SKM-1 treated with dmso at 0.1 percent for 144 hours (cell line): ENCODE measurements at regions not wholly inside any gene's neighbourhood (a gene's known extent, or its start where the extent isn't known, plus 50 kb on each side); places are given as distances from the start of the nearest gene placed in this dataset.

Experiments used
- DNase-seq: peaks from one replicate; lab custom pipeline; 2025; ENCODE audit not compliant: unreplicated experiment; lab: John Stamatoyannopoulos, UW

DNA sequence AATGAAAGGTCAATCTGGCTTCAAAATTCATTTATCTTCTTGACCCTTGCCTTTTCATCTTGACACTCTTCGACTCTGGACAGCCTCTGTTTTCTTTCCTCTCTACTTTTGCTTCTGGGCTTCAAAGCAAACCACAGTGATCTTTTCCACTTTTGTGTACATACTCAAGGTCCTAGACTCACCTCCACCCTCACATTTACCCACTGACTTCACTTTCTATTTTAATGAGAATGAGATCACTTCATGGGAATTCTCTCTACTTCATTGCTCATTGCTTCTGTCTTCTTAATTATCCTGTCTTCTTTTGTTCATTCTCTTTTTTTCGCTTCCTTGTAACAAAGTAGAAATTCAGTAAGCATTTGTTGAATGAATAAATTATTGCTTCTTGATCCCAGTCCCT is 330.1 kb upstream of the HAND2 start:
- DNase-seq: no peak

DNA sequence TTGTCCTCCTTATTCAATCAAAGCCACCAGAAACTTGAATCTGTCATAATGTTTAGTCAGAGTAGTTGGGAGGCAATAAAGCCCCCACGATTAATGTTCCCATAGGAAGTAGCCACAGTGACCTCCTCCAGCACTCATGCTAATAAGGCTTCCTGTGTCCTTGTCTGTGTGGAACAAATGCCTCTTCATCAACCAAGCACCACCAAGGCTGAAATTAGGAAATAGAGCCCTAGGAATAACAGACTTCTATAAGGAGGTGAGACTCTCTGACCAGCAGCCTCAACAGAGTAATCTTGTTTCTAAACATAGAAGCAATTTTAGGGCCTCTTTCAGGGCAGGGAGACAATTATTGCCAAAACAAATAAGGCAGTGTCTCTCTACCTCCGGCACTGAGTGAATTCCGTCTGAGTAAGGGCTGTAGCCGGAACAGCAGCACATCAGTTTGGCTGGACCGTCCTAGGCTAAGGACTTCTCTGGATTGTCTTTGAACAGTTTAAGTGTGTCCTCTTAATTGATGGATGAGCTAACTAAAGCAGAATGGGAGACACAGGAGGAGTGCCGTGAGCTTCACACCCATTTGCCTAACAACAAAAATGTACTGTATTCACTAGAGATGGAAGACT is 329.2 kb upstream of the HAND2 start:
- DNase-seq: no peak

GRCh38 chr4:173858471-173858870 is 328.4 kb upstream of the HAND2 start:
- no peak for DNase-seq

DNA sequence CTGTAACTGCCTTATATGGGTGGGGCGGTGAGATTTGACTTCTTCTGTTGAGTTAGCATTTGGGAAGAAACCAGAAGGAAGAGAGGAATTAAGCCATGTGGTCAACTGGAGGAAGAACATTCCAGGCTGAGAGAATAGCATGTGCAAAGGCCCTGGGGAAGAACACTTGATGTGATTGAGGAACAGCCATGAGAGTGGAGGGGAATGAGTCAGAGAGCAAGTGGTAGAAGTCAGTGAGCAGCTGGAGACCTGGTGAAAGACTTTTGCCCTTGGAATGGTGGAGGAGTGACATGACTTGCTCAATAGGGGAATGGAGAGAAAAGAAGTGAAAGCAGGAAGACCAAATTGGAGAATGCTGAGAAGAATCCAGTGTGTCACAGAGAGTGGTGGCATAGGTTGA is 327.8 kb upstream of the HAND2 start:
- no peak for DNase-seq

DNA sequence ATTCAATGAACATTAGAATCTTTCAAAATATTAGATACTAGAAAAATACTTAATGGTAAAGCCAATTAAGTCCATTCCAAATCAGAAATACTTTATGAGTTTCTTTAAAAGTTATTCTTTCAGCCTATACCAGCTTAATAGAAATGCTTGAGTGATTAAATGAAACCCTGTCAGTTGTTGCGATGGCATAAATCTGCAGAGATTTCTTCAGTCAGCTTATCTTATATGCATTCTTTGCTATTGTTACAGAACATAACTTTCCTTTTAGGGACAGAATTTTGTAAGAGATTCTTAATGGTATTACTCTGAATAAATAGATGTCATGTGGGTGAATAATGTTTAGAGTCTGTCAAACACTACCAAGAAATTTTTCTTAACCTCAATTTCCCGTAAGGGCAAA is 325.0 kb upstream of the HAND2 start:
- no peak for DNase-seq

DNA sequence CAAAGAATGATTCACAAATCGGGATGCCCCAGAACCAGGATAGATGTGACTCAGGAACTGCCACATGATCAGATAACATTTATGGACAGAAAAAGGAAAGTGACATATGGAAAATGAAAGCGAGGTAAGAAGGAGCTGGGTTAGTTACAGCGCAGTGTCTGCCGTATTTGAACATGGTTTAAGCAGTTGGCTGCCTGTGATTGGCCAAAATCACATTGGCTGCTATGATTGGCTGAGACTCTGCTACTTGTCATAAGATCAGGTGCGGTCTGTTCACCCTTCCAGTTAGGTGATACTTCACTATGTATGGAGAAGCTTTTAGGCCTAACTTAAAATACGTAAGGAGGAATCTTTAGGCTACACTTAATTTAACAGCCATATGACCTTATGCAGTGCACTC is 322.7 kb upstream of the HAND2 start:
- DNase-seq: no peak

DNA sequence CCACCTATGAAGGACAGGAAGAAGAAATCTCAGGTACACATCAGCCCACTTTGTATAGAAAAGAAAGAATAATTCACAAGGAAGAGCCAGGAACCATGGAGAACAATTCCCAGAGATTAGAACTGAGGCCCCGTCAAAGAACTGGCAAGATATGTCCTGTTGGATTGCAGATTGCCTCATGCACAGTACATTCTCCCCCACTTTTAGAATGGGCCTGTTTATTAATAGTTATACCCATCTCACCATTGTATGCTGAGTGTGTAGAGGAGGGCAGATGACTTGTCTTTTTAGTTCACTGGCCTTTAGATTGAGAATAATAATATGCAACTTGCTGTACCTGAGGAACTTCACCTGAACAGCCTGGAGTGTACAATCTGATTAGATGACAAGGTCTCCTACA is 315.6 kb upstream of the HAND2 start:
- no peak for DNase-seq

DNA sequence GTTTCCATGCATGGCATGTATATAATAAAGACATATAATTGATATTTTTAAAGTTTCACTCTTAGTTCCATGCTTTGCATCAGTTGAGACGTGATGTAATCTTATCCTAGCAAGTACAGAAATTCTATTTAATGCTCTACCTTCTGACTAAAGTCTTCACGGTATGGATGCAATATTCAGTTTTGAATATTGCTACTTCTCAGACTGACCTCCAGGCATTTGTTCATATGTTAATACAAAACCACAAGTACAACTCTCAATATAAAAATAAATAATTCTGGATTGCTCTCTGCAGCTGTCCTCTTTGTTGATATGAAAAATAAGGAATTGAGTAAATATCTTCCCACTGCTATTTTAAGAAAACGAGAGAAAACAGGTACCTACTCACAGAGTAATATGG is 309.8 kb upstream of the HAND2 start:
- no peak for DNase-seq

GRCh38 chr4:173837517-173837916 is 307.5 kb upstream of the HAND2 start:
- DNase-seq: no peak

- no peak for DNase-seq
These were observed 305.9 kb upstream of the HAND2 start for GRCh38 chr4:173835903-173836302.

- no peak for DNase-seq
These were observed 304.1 kb upstream of the HAND2 start for GRCh38 chr4:173834151-173834550.

DNA sequence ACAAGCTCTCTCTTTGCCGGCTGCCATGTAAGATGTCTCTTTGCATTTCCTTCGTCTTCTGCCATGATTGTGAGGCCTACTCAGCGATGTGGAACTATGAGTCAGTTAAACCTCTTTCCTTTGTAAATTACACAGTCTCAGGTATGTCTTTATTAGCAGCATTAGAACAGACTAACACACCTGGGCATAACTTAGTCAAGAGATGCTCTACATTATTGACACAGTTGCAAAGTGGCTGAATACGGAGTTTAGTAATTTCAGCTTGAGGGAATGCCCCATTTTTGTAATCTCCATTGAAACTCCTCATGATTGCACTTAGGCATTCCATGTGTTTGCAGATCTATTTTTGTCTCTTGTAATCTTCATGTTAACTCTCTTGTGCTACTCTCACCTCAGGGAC is 299.5 kb upstream of the HAND2 start:
- DNase-seq: no peak

DNA sequence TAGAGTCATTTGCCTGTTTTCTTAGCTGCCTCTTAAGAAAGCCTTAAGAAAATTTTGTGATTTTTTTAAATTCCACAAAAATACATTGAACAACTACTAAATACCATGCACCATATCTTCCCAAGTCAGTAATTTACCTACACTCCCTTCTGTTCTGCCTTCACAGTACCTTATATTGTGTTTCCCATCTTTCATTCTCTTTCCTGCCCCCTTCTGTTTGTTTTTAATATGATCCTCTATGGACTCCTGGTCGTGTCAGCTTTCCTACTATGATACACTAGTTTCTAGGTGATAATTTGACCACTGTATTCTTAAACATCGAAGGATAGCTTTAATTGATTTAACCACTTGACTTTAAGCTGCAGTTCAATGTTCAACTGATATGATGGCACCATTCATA is 297.7 kb upstream of the HAND2 start:
- DNase-seq: no peak

- DNase-seq: no peak
These were observed 291.8 kb upstream of the HAND2 start for GRCh38 chr4:173821876-173822275.

DNA sequence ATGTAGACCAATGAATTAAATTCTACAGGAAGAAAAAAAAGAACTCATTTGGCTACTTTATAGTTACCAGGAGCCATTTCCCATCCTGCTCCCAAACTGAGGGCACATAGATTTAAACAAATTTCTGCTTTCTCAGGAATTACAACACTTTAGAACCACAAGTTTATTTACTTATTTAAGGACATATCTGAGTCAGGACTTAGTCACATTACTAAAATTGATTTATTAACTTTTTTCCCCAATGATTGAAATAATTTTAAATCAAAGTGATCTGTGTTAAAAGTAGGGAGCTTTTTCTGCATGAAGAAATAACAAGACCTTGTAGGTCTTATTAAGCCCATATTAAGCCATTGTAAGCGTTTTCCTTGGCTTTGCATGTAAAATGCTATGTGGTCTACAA is 291.0 kb upstream of the HAND2 start:
- DNase-seq: no peak

DNA sequence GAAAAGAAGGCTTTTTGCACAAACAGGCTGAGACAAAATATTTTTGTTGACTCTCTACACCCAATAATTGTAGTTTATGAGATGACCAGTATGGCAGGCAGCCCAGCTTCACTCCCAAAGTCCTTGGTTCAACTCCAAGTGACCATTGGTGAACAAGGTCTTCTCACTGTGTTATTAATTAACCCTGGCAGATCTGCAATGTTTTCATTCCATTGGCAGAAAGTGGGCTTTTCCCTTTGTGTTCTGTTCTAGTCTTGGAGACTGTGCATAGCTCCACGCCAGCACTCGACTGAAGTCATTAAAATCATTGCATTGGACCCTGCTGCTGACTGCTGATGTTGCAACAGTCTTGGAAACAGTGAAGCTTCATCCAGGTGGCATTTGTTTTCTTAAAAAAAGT is 277.3 kb upstream of the HAND2 start:
- no peak for DNase-seq

- DNase-seq: no peak
These were observed 275.9 kb upstream of the HAND2 start for GRCh38 chr4:173805884-173806283.

DNA sequence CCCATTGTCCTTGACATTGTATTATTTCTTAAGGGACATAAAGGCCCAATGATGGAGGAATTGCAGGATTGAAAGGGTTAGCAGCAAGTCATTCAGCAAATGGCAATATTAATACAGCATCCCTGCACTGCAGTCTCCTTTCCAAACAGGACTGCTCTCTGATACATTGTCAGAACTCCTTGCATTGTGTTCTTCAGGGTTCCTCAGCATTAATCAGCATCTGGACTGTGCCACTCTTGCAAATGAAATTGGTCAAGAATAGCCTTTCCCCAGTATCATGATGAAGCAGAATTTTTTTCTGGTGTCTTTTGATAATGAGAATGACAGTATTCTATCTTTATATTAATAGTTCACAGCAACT is 272.6 kb upstream of the HAND2 start:
- DNase-seq: no peak

- DNase-seq: no peak
These were observed 272.0 kb upstream of the HAND2 start for GRCh38 chr4:173801876-173802661.

GRCh38 chr4:173801361-173801760 is 271.3 kb upstream of the HAND2 start:
- no peak for DNase-seq

- no peak for DNase-seq
These were observed 267.3 kb upstream of the HAND2 start for GRCh38 chr4:173797296-173797695.

DNA sequence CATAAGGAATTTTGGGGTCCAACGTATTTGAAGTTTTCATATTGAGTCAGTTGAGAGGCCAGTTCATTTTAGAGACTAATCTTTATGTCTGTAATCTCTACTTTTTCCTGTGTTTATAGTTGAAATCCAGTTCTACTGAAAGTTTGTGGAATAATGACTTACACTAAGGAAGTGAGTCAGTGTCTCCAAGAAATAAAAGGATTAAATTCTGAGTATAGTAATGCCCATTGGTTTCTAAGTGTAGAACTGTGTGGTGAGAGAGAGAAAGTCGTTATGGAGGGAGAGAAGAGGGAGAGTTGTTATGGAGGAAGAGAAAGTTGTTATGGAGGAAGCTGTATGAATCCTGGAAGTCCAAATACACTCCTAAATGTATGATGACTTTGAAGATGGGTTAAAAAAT is 264.6 kb upstream of the HAND2 start:
- no peak for DNase-seq

- DNase-seq: no peak
These were observed 264.0 kb upstream of the HAND2 start for GRCh38 chr4:173793937-173794510.
